CD4-positive, alpha-beta T cell treated with Interleukin-10 for 1 hour (primary cell): ENCODE measurements at regions not wholly inside any gene's neighbourhood (a gene's known extent, or its start where the extent isn't known, plus 50 kb on each side); places are given as distances from the start of the nearest gene placed in this dataset.
"Not testable (repeated sequence)": the region's sequence is repeated elsewhere in the genome, so short reads cannot be mapped to it uniquely, and the experiment has no call there.

Experiments
- DNase-seq: peaks from one replicate; pipeline ENCODE4 v3.0.0-alpha.2; 2020

DNA sequence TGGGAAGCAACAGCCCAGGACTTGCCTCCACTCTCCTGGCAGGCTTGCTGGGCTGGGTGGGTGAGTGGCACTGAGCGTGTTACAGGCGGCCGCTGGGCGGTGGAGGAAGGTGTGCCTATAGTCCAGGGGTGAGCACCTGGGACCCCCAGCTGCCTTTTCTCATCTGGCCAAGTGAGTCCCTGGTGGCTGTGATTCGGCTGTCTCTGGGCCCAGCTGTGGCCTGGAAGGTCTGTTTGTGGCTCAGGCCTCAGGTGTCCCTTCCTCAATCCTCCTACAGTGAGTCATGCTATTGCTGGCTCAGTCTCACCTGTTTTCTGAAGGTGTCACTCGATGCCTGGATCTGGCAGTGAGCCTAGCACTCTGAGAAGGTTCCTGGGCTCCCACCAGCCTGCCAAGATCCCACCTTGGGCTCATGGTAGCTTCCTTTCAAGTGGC, 564.2 kb downstream of the PTPRU start:
- DNase-seq, result no peak

GRCh38 chr1:29800120-29800519, 563.8 kb downstream of the PTPRU start:
- DNase-seq, result no peak

GRCh38 chr1:29798699-29799566, 562.6 kb downstream of the PTPRU start:
- DNase-seq, result no peak

GRCh38 chr1:29797125-29797524, 560.8 kb downstream of the PTPRU start:
- not testable (repeated sequence) for DNase-seq

DNA sequence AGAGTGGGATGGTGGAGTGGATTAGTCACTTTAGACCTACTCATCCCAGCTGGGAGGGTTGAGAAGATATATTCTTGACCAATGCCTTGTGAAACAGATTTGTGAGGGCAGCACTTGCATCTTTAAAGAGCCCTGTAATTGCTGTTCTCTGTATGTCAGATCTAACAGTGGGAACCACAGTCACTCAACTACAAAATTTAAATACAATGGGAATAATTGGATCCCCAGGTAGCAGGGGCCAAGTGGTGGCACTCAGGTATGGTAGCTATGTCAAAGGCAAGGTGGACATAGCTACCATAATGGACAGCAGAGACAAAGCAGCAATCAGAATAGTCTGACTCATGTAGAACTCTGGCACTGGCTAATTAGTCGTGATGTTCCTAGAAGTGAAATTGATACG, 559.6 kb downstream of the PTPRU start:
- not testable (repeated sequence) for DNase-seq

DNA sequence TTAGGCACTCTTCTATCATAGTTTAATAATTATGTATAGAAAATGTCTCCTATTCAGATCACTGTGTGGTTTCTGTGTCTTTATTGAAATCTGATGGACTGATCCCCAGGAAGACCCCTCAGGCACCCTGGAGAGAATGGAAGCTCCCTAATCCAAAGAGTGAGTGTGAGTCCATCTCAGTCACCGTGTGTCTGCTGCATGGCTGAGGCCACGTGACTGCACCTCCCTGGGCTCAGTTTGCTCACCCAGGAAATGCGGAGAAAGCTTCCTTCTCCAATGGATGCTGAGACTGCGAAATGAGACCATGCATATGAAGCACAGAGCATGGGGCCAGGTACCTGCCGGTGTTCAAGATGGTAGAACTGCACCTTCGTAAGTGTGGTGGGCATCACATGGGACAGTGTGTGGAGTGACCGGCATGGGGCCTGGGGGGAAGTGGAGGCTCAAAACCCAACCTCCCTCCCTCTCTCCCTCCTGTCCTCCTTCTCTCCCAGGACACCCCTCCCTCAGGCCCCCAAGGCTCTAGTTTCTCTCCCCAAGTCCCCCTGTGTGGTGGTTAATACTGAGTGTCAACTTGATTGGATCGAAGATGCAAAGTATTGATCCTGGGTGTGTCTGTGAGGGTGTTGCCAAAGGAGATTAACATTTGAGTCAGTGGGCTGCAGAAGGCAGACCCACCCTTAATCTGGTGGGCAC, 557.5 kb downstream of the PTPRU start:
- DNase-seq, result no peak

GRCh38 chr1:29793101-29793546, 556.8 kb downstream of the PTPRU start:
- DNase-seq, result peak; percentile 45

- DNase-seq, result no peak
Measured at GRCh38 chr1:29789910-29790247, 553.6 kb downstream of the PTPRU start.

GRCh38 chr1:29789221-29789909, 553.0 kb downstream of the PTPRU start:
- DNase-seq, result no peak

DNA sequence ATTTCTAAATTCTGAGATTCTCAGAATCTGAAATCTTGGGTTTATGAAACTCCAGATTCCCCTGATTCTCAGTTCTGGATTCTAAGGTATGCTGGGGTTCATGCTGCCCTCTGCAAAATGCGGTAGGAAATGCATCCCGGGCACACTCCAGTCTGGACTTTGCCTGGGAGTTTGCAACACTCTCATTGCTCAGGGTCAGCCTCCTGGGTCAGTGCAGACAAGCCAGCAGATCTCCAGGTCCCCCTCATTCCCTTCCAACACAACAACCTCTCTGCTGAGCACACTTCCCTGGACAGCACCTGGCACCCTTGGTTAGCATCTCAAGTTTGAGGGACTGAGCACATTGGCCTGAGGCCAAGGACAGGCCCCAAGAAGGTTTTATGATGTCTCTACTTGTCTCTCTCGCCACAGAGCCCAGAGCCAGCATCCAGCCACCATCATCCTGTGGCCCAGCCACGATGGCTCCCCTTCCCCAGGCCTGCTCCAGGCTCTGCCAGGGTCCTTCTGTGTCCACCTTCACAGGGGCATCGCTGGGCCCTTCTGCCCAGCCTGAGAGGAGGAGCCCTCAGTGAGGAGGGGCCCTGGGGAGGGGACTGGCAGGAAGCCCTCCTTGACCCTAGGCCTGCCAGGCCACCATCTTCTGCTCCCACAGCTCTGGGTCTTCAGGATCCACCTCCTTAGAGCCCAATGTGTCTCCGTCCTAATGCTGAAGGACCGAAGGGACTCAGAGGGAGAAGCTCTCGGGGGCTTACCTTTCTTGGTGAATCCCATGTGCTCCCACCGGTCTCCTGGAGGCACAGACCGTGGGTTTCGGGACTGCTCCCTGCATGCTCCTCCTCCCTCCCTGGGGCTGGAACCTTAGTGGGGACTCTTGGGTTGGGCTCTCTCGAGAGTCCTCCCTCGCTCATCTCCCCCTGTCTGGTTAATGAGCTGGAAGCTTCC, 550.7 kb downstream of the PTPRU start:
- DNase-seq, result no peak

- no peak for DNase-seq
Measured at GRCh38 chr1:29786195-29786594, 549.9 kb downstream of the PTPRU start.

DNA sequence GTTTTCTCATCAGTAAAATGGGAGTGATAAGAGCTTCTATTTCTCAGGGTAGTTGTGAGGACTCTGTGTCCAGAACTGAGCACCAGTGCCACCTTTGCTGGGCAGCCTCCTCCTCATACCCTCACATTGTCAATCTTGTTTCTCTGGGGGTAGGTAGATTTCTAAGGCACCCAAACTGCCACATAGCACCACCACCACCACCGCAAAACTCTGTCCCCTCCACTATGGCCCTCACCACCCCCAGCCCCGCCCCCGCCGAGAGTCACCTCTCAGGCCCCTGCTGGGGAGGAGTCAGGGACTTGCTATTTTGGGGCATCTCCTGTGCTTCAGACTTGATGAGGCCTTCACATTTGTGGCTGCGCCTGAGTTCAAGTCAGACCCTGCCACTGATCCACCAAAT, 549.2 kb downstream of the PTPRU start:
- DNase-seq, result no peak

- DNase-seq, result no peak
Measured at GRCh38 chr1:29785137-29785527, 548.8 kb downstream of the PTPRU start.

DNA sequence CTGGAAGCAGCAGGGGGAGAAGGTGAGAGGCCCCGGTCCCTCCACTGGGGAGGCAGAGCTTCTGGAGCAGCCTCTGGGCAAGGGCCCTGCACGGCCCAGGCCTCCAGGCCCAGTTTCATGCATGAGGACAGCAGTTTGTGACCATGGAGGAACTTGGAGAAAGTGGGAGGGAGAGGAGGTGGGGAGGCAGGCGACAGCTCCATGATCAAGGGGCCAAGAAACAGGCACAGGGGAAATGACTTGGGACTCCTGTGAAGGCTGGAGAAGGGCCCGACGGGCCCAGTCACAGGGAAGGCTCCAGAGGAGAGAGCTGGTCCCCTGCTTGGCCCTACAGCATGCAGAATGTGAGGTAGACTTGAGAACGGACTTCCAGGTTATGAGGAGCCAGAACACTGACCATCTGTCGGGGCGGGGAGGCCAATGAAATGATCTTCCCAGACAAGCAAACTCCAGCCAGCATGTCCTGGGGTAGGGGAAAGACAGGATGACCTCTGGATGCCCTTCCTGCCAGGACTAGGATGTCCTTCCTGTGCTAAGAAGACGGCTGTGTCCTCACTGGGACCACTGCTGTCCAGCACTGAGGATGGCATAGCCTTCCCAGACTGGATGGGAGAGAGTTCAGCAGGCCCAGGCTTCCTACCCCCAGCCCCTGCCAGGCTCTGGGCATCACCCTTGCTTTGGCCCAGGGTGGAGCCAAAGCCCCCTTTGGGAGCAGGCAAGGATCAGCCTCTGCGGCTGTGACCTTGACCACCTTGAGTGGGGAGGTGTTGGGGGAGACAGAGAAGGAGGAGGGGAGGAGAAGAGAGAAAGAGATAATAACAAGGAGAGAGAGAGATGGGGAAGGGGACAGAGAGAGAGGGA, 548.2 kb downstream of the PTPRU start:
- no peak for DNase-seq

DNA sequence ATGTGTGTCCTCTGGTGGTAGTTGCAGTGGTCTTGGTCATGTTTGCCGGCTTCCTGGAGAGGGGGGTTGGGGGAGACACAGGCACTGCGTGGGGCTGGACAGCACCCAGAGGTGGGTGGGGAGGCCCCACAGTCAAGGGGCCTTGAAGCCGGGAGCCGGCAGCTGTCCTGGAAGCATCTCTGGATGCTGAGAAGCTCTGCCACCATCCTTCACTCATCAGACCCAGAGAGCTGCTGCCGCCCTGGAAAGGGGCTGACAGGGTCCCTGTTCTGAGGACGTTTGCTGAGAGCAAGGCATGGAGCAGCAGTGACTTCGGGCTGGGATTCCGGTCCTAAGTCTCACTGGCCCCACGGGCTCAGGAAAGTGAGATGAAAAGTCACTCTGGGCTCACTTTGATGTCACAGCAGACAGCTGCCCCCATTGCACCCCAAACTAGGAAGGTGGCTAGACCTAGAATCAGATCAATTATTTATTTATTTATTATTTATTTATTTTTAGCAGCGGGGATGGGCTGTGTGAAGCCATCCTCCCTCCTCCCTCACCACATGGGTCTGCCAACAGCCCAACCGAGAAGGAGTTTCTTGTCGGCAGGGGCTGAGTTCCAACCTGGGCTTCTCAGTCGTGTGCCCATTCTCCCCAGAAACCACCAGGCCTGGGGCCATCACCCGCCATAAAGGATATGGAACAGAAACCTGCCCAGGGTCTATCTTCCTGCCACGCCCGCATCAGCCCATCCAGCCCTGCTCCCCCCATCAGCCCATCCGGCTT, 547.4 kb downstream of the PTPRU start:
- DNase-seq, result no peak

DNA sequence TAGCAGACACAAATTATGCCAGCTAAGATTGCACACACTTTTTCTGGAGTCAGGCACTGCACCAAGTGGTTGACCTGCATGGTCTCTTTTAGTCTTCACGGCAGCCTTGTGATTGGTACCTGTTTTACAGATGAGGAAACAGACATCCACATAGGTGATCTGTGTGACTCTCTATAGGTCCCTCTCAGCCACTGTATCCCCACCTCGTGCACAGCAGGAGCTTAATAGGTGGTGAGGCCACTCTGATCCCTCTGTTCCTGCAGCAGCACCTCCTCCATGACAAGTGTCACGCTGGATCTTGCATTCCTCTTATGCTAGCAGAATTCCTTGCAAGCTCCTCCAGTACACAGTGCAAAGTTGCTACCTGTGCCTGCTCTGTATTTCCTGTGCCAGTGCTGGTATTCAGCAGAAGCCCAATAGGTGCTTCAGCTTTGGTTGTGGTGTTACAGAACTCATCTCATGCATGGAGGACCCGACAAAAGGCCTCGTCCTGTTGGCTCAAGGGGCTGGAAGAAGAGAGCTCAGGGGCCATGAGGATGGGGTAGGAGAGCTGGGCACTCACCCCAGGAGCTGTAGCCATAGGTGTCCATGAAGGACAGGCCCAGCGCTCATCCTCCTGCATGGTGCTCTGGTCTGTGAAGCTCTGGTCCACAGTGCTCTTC, 546.7 kb downstream of the PTPRU start:
- DNase-seq, result no peak

- DNase-seq, result no peak
Measured at GRCh38 chr1:29779146-29779545, 542.8 kb downstream of the PTPRU start.

GRCh38 chr1:29777522-29777921, 541.2 kb downstream of the PTPRU start:
- DNase-seq, result no peak

GRCh38 chr1:29774355-29774754, 538.0 kb downstream of the PTPRU start:
- no peak for DNase-seq

GRCh38 chr1:29772584-29773100, 536.3 kb downstream of the PTPRU start:
- DNase-seq, result no peak
